ENCODE measurements at regions not wholly inside any gene's neighbourhood (a gene's known extent, or its start where the extent isn't known, plus 50 kb on each side); places are given as distances from the start of the nearest gene placed in this dataset.

GRCh38 chr1:30292451-30292850 lies 430.9 kb downstream of the MATN1 start:
- Histone ChIP-seq H3K4me1 (ENCODE audit: insufficient read depth, low read length) (no peaks in the 10 kb centered on the region), H2AFZ (ENCODE audit: low read length) (no peak overlapping the region), H3K27me3 (ENCODE audit: control insufficient read depth in 1 of 2, insufficient read depth in 2 of 2, low read length in 2 of 2) (no peaks in the 10 kb centered on the region), H3K9me3 (ENCODE audit: low read length) (no peaks in the 10 kb centered on the region), H3K4me2 (ENCODE audit: low read depth, low read length) (no peak overlapping the region), H4K20me1 (ENCODE audit: insufficient read depth, low read length) (no peaks in the 10 kb centered on the region), H3K4me3 (replicated peaks in 1 of 3; ENCODE audit: insufficient read depth in 1 of 3, low read depth in 2 of 3, low read length in 3 of 3) (no peak overlapping the region), H3K27ac (ENCODE audit: extremely low read length, insufficient read depth, low read length) (no peak overlapping the region), H3K79me2 (ENCODE audit: insufficient read depth, low read length) (no peaks in the 10 kb centered on the region), H3K36me3 (replicated peaks in 1 of 2; ENCODE audit: control insufficient read depth in 1 of 2, insufficient read depth in 2 of 2, low read length in 2 of 2) (no peaks in the 10 kb centered on the region), H3K9ac (ENCODE audit: insufficient read depth, low read depth, low read length) (no peak overlapping the region)
- intact Hi-C loops (cut with micrococcal nuclease; ENCODE audit: unreplicated experiment) (no loop called here), in situ Hi-C loops (cut with HindIII; ENCODE audit: extremely low pct_ligation_motif_present, low pct_unique_long_range_greater_than_20kb) (no loop called here)
- CTCF ChIA-PET (ENCODE audit: low intra/inter-chr PET ratio, low total read pairs), result no interaction called here
- no TSS peak for BruUV-seq (replicated peaks)
- DNase-seq (ENCODE audit: low spot score) (no peak), ATAC-seq (no peak), FAIRE-seq (no peak)
- TF ChIP-seq ZNF30 (CRISPR knock-in tag; IDR thresholded peaks at IDR 0.05) (no peak), NBN (conservative IDR thresholded peaks at IDR 0.05) (no peak), FLYWCH1 (CRISPR knock-in tag; IDR thresholded peaks at IDR 0.05) (no peak), ZNF143 (CRISPR knock-in tag; IDR thresholded peaks at IDR 0.05) (no peak), TFDP1 (CRISPR knock-in tag; IDR thresholded peaks at IDR 0.05; ENCODE audit: borderline replicate concordance) (no peak), MED13 (CRISPR knock-in tag; IDR thresholded peaks at IDR 0.05) (no peak), TEAD2 (CRISPR knock-in tag; IDR thresholded peaks at IDR 0.05) (no peak), DNMT1 (CRISPR knock-in tag; IDR thresholded peaks at IDR 0.05) (no peak), HDAC1 (CRISPR knock-in tag; IDR thresholded peaks at IDR 0.05) (no peak), SP4 (CRISPR knock-in tag; IDR thresholded peaks at IDR 0.05) (no peak), ZC3H13 (CRISPR knock-in tag; IDR thresholded peaks at IDR 0.05) (no peak), ZFY (CRISPR knock-in tag; IDR thresholded peaks at IDR 0.05) (no peak)
- 3% methylated on average over 3 of the region's 3 CpGs for WGBS (ENCODE audit: low lambda C conversion rate)
- POLR2A ChIA-PET, result no interaction called here
